ENCODE measurements at regions not wholly inside any gene's neighbourhood (a gene's known extent, or its start where the extent isn't known, plus 50 kb on each side); places are given as distances from the start of the nearest gene placed in this dataset.

DNA sequence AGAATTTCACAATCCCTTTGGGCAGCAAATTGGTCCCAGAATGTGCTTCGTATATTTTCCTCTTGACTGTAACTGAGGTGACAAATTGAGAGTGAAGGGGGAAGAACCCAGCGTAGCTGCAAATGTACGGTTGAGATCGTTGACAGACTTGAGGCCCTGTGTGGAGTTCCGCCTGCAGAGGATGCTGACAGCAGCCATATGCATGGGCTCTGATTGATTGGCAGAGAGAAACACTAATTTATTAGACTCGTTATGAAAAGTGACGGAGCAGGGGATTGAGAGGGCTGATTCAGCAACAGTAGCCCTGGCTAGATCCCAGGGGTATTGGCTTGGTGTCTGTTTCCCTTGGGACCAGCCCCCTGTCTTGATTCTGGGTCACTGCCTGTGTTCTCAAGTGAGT is 930.1 kb upstream of the EEF2KMT start:
- H3K9me3 Mint-ChIP-seq: peaks cover 5% of the 10 kb centered on the region
- no peak overlapping the region for H3K27ac Mint-ChIP-seq
- no peak for DNase-seq (ENCODE audit: low spot score)
- intact Hi-C loops (cut with micrococcal nuclease): no loop called here
- H3K4me3 Mint-ChIP-seq: no peak overlapping the region
- no peaks in the 10 kb centered on the region for H3K36me3 Mint-ChIP-seq (ENCODE audit: low read depth)
- no peaks in the 10 kb centered on the region for H3K4me1 Mint-ChIP-seq (ENCODE audit: low read depth)
- H3K27me3 Mint-ChIP-seq (ENCODE audit: insufficient read depth): no peaks in the 10 kb centered on the region

- Mint-ChIP-seq H3K27ac (no peak overlapping the region), H3K9me3 (no peaks in the 10 kb centered on the region), H3K4me1 (ENCODE audit: low read depth) (no peaks in the 10 kb centered on the region), H3K4me3 (no peak overlapping the region), H3K27me3 (ENCODE audit: insufficient read depth) (peaks cover 2% of the 10 kb centered on the region), H3K36me3 (ENCODE audit: low read depth) (no peaks in the 10 kb centered on the region)
- no peak for DNase-seq (ENCODE audit: low spot score)
- intact Hi-C loops (cut with micrococcal nuclease): no loop called here
Observed at GRCh38 chr16:6023449-6023848, 925.9 kb upstream of the EEF2KMT start.

- Mint-ChIP-seq H3K36me3 (ENCODE audit: low read depth) (no peaks in the 10 kb centered on the region), H3K27ac (no peak overlapping the region)
Observed at GRCh38 chr16:6021276-6021943, 923.8 kb upstream of the EEF2KMT start.

GRCh38 chr16:6020162-6020985 is 922.8 kb upstream of the EEF2KMT start:
- no peak overlapping the region for H3K4me3 Mint-ChIP-seq
- intact Hi-C loops (cut with micrococcal nuclease): no loop called here
- H3K9me3 Mint-ChIP-seq: no peaks in the 10 kb centered on the region
- peaks cover 7% of the 10 kb centered on the region for H3K27me3 Mint-ChIP-seq (ENCODE audit: insufficient read depth)
- no peaks in the 10 kb centered on the region for H3K4me1 Mint-ChIP-seq (ENCODE audit: low read depth)
- H3K36me3 Mint-ChIP-seq (ENCODE audit: low read depth): no peaks in the 10 kb centered on the region
- H3K27ac Mint-ChIP-seq: no peak overlapping the region
- DNase-seq (ENCODE audit: low spot score): no peak

More at GRCh38 chr16:6021276-6021943, 923.8 kb upstream of the EEF2KMT start:
- intact Hi-C loops (cut with micrococcal nuclease): no loop called here
- Mint-ChIP-seq H3K27me3 (ENCODE audit: insufficient read depth) (peaks cover 7% of the 10 kb centered on the region), H3K9me3 (no peaks in the 10 kb centered on the region), H3K4me3 (no peak overlapping the region), H3K4me1 (ENCODE audit: low read depth) (no peaks in the 10 kb centered on the region)
- DNase-seq (ENCODE audit: low spot score): no peak

DNA sequence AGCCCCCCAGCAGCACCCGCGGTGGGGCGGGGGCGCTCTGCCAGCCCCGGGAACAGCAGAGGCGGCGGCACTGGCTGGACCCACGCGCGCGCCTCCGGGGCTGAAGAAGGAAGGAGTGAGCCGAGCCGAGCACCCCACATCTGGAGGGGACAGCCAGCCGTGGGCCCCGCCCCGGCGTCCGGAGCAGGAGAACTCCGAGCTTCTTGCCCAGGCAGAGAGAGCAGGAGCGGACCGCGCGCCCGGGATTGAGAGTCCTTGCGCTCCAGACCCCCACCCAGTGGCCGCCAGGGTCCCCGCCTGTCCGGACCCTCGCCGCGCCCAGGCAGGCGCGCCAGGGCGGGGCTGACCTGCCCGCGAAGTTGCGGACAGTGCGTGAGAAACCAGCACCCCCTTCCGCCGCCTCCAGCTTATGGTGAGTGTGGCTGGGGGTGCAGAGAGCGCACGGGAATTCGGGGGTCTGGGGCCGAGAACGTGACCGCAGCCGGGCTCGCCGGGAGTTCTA is 921.9 kb upstream of the EEF2KMT start:
- Mint-ChIP-seq H3K27me3 (ENCODE audit: insufficient read depth) (peaks cover 7% of the 10 kb centered on the region), H3K4me1 (ENCODE audit: low read depth) (no peaks in the 10 kb centered on the region), H3K4me3 (no peak overlapping the region), H3K9me3 (no peaks in the 10 kb centered on the region), H3K36me3 (ENCODE audit: low read depth) (no peaks in the 10 kb centered on the region), H3K27ac (no peak overlapping the region)
- no peak for DNase-seq (ENCODE audit: low spot score)
- intact Hi-C loops (cut with micrococcal nuclease): no loop called here

- DNase-seq (ENCODE audit: low spot score): no peak
- Mint-ChIP-seq H3K27me3 (ENCODE audit: insufficient read depth) (peaks cover 7% of the 10 kb centered on the region), H3K36me3 (ENCODE audit: low read depth) (no peaks in the 10 kb centered on the region), H3K27ac (no peak overlapping the region), H3K4me1 (ENCODE audit: low read depth) (no peaks in the 10 kb centered on the region), H3K4me3 (no peak overlapping the region), H3K9me3 (no peaks in the 10 kb centered on the region)
- intact Hi-C loops (cut with micrococcal nuclease): no loop called here
Observed at GRCh38 chr16:6018848-6019489, 921.4 kb upstream of the EEF2KMT start.

DNA sequence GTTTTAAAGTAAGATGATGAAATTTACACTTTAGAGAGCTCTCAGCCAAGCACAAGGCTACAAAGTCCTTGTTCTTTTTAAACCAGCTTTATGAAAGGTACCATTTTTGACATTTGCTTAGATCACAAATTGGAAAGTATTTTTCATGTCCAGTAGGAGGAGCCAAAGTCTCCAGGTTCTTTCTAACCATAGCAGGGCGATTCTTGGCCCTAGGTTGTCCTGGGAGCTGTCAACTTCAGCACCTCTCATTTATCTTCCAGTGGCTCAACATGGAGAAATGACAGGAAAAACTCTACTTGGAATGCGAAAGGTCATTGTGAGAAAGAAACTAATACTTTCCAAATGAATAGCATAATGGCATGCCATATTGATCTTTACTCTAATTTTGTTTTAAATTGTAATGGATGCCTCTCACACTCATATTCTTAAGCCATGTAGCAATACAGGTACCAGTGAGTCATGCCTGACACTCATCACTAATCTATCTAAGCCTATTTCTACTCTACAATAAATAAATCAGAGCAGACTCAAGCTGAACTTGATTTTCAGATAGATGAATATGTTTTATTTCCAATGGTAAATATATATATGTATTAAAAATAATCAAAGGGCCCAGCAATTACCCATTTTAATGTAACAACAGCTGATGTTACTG is 919.1 kb upstream of the EEF2KMT start:
- intact Hi-C loops (cut with micrococcal nuclease): loop anchor here (2.0 kb wide), 1 partner anchor 626 kb away; no protein-coding TSS in a partner anchor
- no peak overlapping the region for H3K4me3 Mint-ChIP-seq
- H3K27me3 Mint-ChIP-seq (ENCODE audit: insufficient read depth): peaks cover 7% of the 10 kb centered on the region
- peaks cover 7% of the 10 kb centered on the region for H3K9me3 Mint-ChIP-seq
- no peaks in the 10 kb centered on the region for H3K36me3 Mint-ChIP-seq (ENCODE audit: low read depth)
- DNase-seq (ENCODE audit: low spot score): no peak
- H3K4me1 Mint-ChIP-seq (ENCODE audit: low read depth): no peaks in the 10 kb centered on the region
- no peak overlapping the region for H3K27ac Mint-ChIP-seq

DNA sequence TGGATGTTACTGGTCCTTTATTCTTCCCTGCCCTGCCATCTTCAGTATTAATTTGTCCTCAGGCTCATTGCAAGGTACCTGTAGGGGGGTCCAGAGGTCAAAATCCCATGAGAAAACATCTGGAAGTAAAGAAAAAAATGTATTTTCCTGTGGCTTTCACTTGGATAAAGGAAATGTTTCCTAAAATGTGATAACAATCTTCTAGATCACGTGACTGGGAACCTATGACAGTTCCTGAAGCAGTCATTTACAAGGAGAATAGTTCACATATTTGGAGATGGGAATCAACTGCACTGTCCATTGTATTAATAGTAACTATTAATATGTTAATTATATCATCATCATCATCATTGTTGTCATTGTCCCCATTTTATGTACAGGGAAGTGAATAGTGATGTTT is 915.1 kb upstream of the EEF2KMT start:
- Mint-ChIP-seq H3K36me3 (ENCODE audit: low read depth) (no peaks in the 10 kb centered on the region), H3K9me3 (peaks cover 12% of the 10 kb centered on the region), H3K27me3 (ENCODE audit: insufficient read depth) (peaks cover under 1% of the 10 kb centered on the region), H3K4me1 (ENCODE audit: low read depth) (no peaks in the 10 kb centered on the region), H3K27ac (no peak overlapping the region), H3K4me3 (no peak overlapping the region)
- DNase-seq (ENCODE audit: low spot score): no peak
- intact Hi-C loops (cut with micrococcal nuclease): no loop called here

DNA sequence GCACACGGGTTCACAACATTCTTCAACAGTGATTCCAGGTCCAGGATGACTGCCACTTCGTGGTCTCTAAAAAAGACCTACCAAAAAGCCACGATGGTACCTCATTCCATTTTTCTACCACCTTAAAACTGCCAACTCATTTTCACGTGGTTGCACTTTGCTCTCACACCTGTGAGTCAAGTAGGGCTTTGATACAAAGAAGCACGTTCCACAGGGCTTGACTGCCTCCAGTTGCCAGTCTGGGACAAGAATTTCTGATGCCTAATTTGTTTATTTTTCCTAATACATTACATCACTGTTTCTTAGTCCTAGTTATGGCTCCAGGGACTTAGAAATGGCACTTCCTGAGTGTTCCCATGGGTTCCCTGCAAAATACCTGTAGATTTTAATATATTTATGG is 911.6 kb upstream of the EEF2KMT start:
- Mint-ChIP-seq H3K4me1 (ENCODE audit: low read depth) (no peaks in the 10 kb centered on the region), H3K4me3 (no peak overlapping the region)
- intact Hi-C loops (cut with micrococcal nuclease): no loop called here

GRCh38 chr16:6008670-6009069 is 911.1 kb upstream of the EEF2KMT start:
- intact Hi-C loops (cut with micrococcal nuclease): no loop called here
- Mint-ChIP-seq H3K36me3 (ENCODE audit: low read depth) (no peaks in the 10 kb centered on the region), H3K4me3 (no peak overlapping the region), H3K27me3 (ENCODE audit: insufficient read depth) (no peaks in the 10 kb centered on the region), H3K27ac (no peak overlapping the region), H3K9me3 (peaks cover 33% of the 10 kb centered on the region), H3K4me1 (ENCODE audit: low read depth) (no peaks in the 10 kb centered on the region)
- DNase-seq (ENCODE audit: low spot score): no peak

More for the DNA sequence above, 911.6 kb upstream of the EEF2KMT start:
- Mint-ChIP-seq H3K27ac (no peak overlapping the region), H3K9me3 (peaks cover 33% of the 10 kb centered on the region), H3K27me3 (ENCODE audit: insufficient read depth) (no peaks in the 10 kb centered on the region), H3K36me3 (ENCODE audit: low read depth) (no peaks in the 10 kb centered on the region)
- DNase-seq (ENCODE audit: low spot score): no peak

DNA sequence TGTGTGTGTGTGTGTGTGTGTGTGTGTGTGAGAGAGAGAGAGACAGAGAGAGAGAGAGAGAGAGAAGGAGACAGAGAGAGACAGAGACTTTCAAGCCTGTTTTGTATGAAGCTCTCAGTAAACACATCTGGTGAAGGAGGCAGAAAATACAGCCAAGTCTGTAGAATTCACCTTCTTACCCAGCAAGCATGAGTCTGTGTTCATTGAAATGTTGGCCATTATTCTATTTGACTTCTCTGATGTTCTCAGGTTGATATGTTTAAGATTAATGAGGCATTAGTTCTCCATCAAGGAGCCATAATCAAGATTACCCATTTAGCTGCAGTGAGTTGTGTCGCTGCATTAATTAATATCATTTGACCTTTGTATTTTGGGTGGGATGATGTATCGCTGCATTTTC is 895.8 kb upstream of the EEF2KMT start:
- no peak for DNase-seq (ENCODE audit: low spot score)
- no peaks in the 10 kb centered on the region for H3K36me3 Mint-ChIP-seq (ENCODE audit: low read depth)
- H3K4me3 Mint-ChIP-seq: no peak overlapping the region
- H3K27me3 Mint-ChIP-seq (ENCODE audit: insufficient read depth): no peaks in the 10 kb centered on the region
- no peak overlapping the region for H3K27ac Mint-ChIP-seq
- intact Hi-C loops (cut with micrococcal nuclease): no loop called here
- H3K4me1 Mint-ChIP-seq (ENCODE audit: low read depth): no peaks in the 10 kb centered on the region
- H3K9me3 Mint-ChIP-seq: peaks cover 11% of the 10 kb centered on the region

DNA sequence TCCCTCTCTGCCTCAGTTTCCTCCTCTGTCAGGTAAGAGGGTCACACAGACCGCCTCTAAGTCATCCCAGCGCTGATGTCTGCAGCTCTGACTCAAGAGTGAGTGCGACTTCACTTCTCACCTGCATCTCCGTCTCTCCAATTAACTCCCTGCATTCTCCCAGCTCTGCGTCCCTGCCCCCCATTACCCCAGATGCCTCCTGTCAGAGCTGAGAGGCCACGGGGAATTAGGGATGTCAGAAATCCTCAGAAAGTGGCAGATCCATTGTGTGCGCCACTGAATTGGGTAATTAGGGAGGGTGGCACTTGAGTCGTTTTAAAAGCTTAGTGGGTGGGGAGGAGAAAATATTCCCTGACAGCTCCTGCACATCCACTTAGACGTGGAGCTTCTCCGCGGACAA is 885.4 kb upstream of the EEF2KMT start:
- Mint-ChIP-seq H3K4me1 (ENCODE audit: low read depth) (no peaks in the 10 kb centered on the region), H3K27ac (no peak overlapping the region), H3K9me3 (peaks cover 17% of the 10 kb centered on the region), H3K27me3 (ENCODE audit: insufficient read depth) (no peaks in the 10 kb centered on the region), H3K36me3 (ENCODE audit: low read depth) (no peaks in the 10 kb centered on the region), H3K4me3 (no peak overlapping the region)
- intact Hi-C loops (cut with micrococcal nuclease): no loop called here
- DNase-seq (ENCODE audit: low spot score): no peak
